ENCODE measurements at regions not wholly inside any gene's neighbourhood (a gene's known extent, or its start where the extent isn't known, plus 50 kb on each side); places are given as distances from the start of the nearest gene placed in this dataset.

- H3K79me2 ChIP-seq (ENCODE audit: control insufficient read depth, low read length): no peaks in the 10 kb centered on the region
- TF ChIP-seq CTCF (IDR thresholded peaks at IDR 0.05; ENCODE audit: low read depth, low read length, poor library complexity, severe bottlenecking): no peak
- TF ChIP-seq EZH2phosphoT487 (IDR thresholded peaks at IDR 0.05; ENCODE audit: borderline replicate concordance, low read length): no peak
- H3K4me1 ChIP-seq (ENCODE audit: control insufficient read depth, low read length): no peaks in the 10 kb centered on the region
These were observed 672.4 kb upstream of the CHAC2 start for GRCh38 chr2:53095227-53095626.

GRCh38 chr2:53093355-53093754 is 674.2 kb upstream of the CHAC2 start:
- no peaks in the 10 kb centered on the region for H3K27me3 ChIP-seq (ENCODE audit: control insufficient read depth, low read length)
- no peaks in the 10 kb centered on the region for H3K36me3 ChIP-seq (ENCODE audit: control insufficient read depth, low read length)
- H3K27ac ChIP-seq (ENCODE audit: low read depth, low read length): no peak overlapping the region
- H3K4me2 ChIP-seq (ENCODE audit: low read length): no peak overlapping the region
- TF ChIP-seq EZH2phosphoT487 (IDR thresholded peaks at IDR 0.05; ENCODE audit: borderline replicate concordance, low read length) (no peak), CTCF (IDR thresholded peaks at IDR 0.05; ENCODE audit: low read depth, low read length, poor library complexity, severe bottlenecking) (no peak)
- H3K4me1 ChIP-seq (ENCODE audit: control insufficient read depth, low read length): no peaks in the 10 kb centered on the region
- no peaks in the 10 kb centered on the region for H4K20me1 ChIP-seq (ENCODE audit: control insufficient read depth, insufficient read depth, low read depth, low read length)
- H3F3A ChIP-seq (ENCODE audit: control insufficient read depth, insufficient read depth): no peaks in the 10 kb centered on the region
- H3K9me2 ChIP-seq (replicated peaks; ENCODE audit: control insufficient read depth, low read length): no peaks in the 10 kb centered on the region
- H3K4me3 ChIP-seq (ENCODE audit: low read length): no peak overlapping the region
- no peaks in the 10 kb centered on the region for H3K9me3 ChIP-seq (ENCODE audit: control insufficient read depth, insufficient read depth, low read length)
- H3K79me2 ChIP-seq (ENCODE audit: control insufficient read depth, low read length): no peaks in the 10 kb centered on the region

More at GRCh38 chr2:53095227-53095626, 672.4 kb upstream of the CHAC2 start:
- Histone ChIP-seq H3F3A (ENCODE audit: control insufficient read depth, insufficient read depth) (no peaks in the 10 kb centered on the region), H3K27ac (ENCODE audit: low read depth, low read length) (no peak overlapping the region), H3K4me2 (ENCODE audit: low read length) (no peak overlapping the region), H3K36me3 (ENCODE audit: control insufficient read depth, low read length) (no peaks in the 10 kb centered on the region), H3K27me3 (ENCODE audit: control insufficient read depth, low read length) (no peaks in the 10 kb centered on the region), H3K9me3 (ENCODE audit: control insufficient read depth, insufficient read depth, low read length) (no peaks in the 10 kb centered on the region), H3K9me2 (replicated peaks; ENCODE audit: control insufficient read depth, low read length) (no peaks in the 10 kb centered on the region), H4K20me1 (ENCODE audit: control insufficient read depth, insufficient read depth, low read depth, low read length) (no peaks in the 10 kb centered on the region), H3K4me3 (ENCODE audit: low read length) (no peak overlapping the region)

- H3K9me3 ChIP-seq (ENCODE audit: control insufficient read depth, insufficient read depth, low read length): no peaks in the 10 kb centered on the region
- H3K4me1 ChIP-seq (ENCODE audit: control insufficient read depth, low read length): no peaks in the 10 kb centered on the region
- H3K36me3 ChIP-seq (ENCODE audit: control insufficient read depth, low read length): no peaks in the 10 kb centered on the region
- TF ChIP-seq CTCF (IDR thresholded peaks at IDR 0.05; ENCODE audit: low read depth, low read length, poor library complexity, severe bottlenecking) (no peak), EZH2phosphoT487 (IDR thresholded peaks at IDR 0.05; ENCODE audit: borderline replicate concordance, low read length) (no peak)
- no peaks in the 10 kb centered on the region for H3K27me3 ChIP-seq (ENCODE audit: control insufficient read depth, low read length)
- no peaks in the 10 kb centered on the region for H4K20me1 ChIP-seq (ENCODE audit: control insufficient read depth, insufficient read depth, low read depth, low read length)
- H3K4me3 ChIP-seq (ENCODE audit: low read length): no peak overlapping the region
- no peaks in the 10 kb centered on the region for H3K9me2 ChIP-seq (replicated peaks; ENCODE audit: control insufficient read depth, low read length)
- no peak overlapping the region for H3K27ac ChIP-seq (ENCODE audit: low read depth, low read length)
- H3F3A ChIP-seq (ENCODE audit: control insufficient read depth, insufficient read depth): no peaks in the 10 kb centered on the region
- H3K4me2 ChIP-seq (ENCODE audit: low read length): no peak overlapping the region
- no peaks in the 10 kb centered on the region for H3K79me2 ChIP-seq (ENCODE audit: control insufficient read depth, low read length)
These were observed 676.4 kb upstream of the CHAC2 start for GRCh38 chr2:53091183-53091582.

Data from DOHH2 (cell line).